Breast epithelium (tissue), 3 donors: ENCODE measurements at regions not wholly inside any gene's neighbourhood (a gene's known extent, or its start where the extent isn't known, plus 50 kb on each side); places are given as distances from the start of the nearest gene placed in this dataset.

Source experiments
- POLR2A ChIP-seq: fragments of 450-650 bp; IDR thresholded peaks from one replicate; pipeline ENCODE4 v1.6.1; 2016; ENCODE audit warnings: antibody characterized with exemption, mild to moderate bottlenecking, moderate library complexity
- TF ChIP-seq, protein P1 (sequence below), 3 donors: fragments of 450-650 bp; IDR thresholded peaks; one replicate each; pipeline ENCODE4 v1.5.1; 2016 to 2017; ENCODE audit warnings: antibody characterized with exemption in 3 of 3, mild to moderate bottlenecking in 3 of 3, moderate library complexity in 3 of 3

DNA sequence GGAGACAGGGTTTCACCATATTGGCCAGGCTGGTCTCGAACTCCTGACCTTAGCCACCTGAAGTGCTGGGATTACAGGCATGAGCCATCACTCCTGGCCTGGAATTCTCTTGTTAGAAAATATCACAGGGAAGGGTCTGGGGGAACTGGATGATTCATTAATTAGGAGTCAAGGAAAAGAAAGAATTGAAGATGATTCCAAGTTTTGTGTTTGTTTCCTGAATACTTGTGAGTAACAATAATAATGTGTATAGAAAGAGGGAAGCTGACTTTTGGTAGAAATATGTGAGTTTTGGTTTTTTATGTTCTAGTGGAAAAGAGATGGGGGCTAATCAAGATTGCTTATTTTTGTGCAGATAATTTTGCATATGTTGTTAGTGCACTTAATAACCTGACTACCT, 77.3 kb upstream of the CLNK start:
- TF ChIP-seq, protein P1, sequence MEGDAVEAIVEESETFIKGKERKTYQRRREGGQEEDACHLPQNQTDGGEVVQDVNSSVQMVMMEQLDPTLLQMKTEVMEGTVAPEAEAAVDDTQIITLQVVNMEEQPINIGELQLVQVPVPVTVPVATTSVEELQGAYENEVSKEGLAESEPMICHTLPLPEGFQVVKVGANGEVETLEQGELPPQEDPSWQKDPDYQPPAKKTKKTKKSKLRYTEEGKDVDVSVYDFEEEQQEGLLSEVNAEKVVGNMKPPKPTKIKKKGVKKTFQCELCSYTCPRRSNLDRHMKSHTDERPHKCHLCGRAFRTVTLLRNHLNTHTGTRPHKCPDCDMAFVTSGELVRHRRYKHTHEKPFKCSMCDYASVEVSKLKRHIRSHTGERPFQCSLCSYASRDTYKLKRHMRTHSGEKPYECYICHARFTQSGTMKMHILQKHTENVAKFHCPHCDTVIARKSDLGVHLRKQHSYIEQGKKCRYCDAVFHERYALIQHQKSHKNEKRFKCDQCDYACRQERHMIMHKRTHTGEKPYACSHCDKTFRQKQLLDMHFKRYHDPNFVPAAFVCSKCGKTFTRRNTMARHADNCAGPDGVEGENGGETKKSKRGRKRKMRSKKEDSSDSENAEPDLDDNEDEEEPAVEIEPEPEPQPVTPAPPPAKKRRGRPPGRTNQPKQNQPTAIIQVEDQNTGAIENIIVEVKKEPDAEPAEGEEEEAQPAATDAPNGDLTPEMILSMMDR (IDR thresholded peaks at IDR 0.05): no peak
- TF ChIP-seq POLR2A: no peak
